SW 1271 (cell line): ENCODE measurements at regions not wholly inside any gene's neighbourhood (a gene's known extent, or its start where the extent isn't known, plus 50 kb on each side); places are given as distances from the start of the nearest gene placed in this dataset.

Experiments used
- DNase-seq, 2 experiments: peaks; one replicate each; lab custom pipeline; 2025; lab: John Stamatoyannopoulos, UW

- DNase-seq = no peak
Observed at GRCh38 chr18:56173542-56174220, 464.7 kb downstream of the TXNL1 start.

GRCh38 chr18:56172527-56172926, 465.9 kb downstream of the TXNL1 start:
- DNase-seq = no peak

- no peak for DNase-seq
Observed at GRCh38 chr18:56171848-56172247, 466.5 kb downstream of the TXNL1 start.

- no peak for DNase-seq
Observed at GRCh38 chr18:56168049-56168781, 470.2 kb downstream of the TXNL1 start.

GRCh38 chr18:56167366-56167765, 471.0 kb downstream of the TXNL1 start:
- no peak for DNase-seq

- DNase-seq = no peak
Observed at GRCh38 chr18:56166914-56167313, 471.5 kb downstream of the TXNL1 start.

- no peak for DNase-seq
Observed at GRCh38 chr18:56165601-56166355, 472.6 kb downstream of the TXNL1 start.

- DNase-seq = no peak
Observed at GRCh38 chr18:56162311-56163265, 475.8 kb downstream of the TXNL1 start.

GRCh38 chr18:56161566-56162260, 476.7 kb downstream of the TXNL1 start:
- no peak for DNase-seq

GRCh38 chr18:56158676-56159075, 479.7 kb downstream of the TXNL1 start:
- no peak for DNase-seq

GRCh38 chr18:56157541-56157940, 480.9 kb downstream of the TXNL1 start:
- DNase-seq = no peak

- no peak for DNase-seq
Observed at GRCh38 chr18:56152551-56153310, 485.7 kb downstream of the TXNL1 start.

GRCh38 chr18:56148373-56148772, 490.0 kb downstream of the TXNL1 start:
- DNase-seq = no peak

- no peak for DNase-seq
Observed at GRCh38 chr18:56146565-56146964, 491.8 kb downstream of the TXNL1 start.

GRCh38 chr18:56142001-56142400, 496.4 kb downstream of the TXNL1 start:
- DNase-seq = no peak

GRCh38 chr18:56139792-56140254, 498.6 kb downstream of the TXNL1 start:
- DNase-seq = no peak

GRCh38 chr18:56139372-56139771, 499.0 kb downstream of the TXNL1 start:
- DNase-seq = no peak

- no peak for DNase-seq
Observed at GRCh38 chr18:56136105-56136504, 502.3 kb downstream of the TXNL1 start.

GRCh38 chr18:56130481-56130880, 507.9 kb downstream of the TXNL1 start:
- no peak for DNase-seq

GRCh38 chr18:56128153-56128791, 510.1 kb downstream of the TXNL1 start:
- DNase-seq = no peak
